Osteocyte (in vitro differentiated cells): ENCODE measurements at regions not wholly inside any gene's neighbourhood (a gene's known extent, or its start where the extent isn't known, plus 50 kb on each side); places are given as distances from the start of the nearest gene placed in this dataset.

Experiments used
- DNase-seq: peaks from one replicate; pipeline ENCODE4 v3.0.0; 2021; ENCODE audit warnings: mixed read lengths; ENCODE audit not compliant: unreplicated experiment; ENCODE audit errors: extremely low spot score
- H3K27ac Mint-ChIP-seq: one replicate; pipeline ENCODE4 v1.8.0; 2021; ENCODE audit warnings: mild to moderate bottlenecking, mixed read lengths; ENCODE audit not compliant: unreplicated experiment
- H3K27me3 Mint-ChIP-seq: one replicate; pipeline ENCODE4 v1.8.0; 2021; ENCODE audit warnings: mixed read lengths; ENCODE audit not compliant: unreplicated experiment
- H3K36me3 Mint-ChIP-seq: one replicate; pipeline ENCODE4 v1.8.0; 2021; ENCODE audit warnings: mixed read lengths; ENCODE audit not compliant: unreplicated experiment
- H3K4me1 Mint-ChIP-seq: one replicate; pipeline ENCODE4 v1.8.0; 2021; ENCODE audit warnings: mixed read lengths; ENCODE audit not compliant: unreplicated experiment
- H3K4me3 Mint-ChIP-seq: one replicate; pipeline ENCODE4 v1.8.0; 2021; ENCODE audit warnings: mild to moderate bottlenecking, moderate library complexity, mixed read lengths; ENCODE audit not compliant: unreplicated experiment
- H3K9me3 Mint-ChIP-seq: one replicate; pipeline ENCODE4 v1.8.0; 2021; ENCODE audit warnings: mixed read lengths; ENCODE audit not compliant: unreplicated experiment
- CTCF ChIP-seq: fragments of 200-600 bp; sonication (generic); IDR thresholded peaks from 2 replicates; pipeline ENCODE4 v1.5.0; 2021; ENCODE audit warnings: antibody characterized with exemption, mild to moderate bottlenecking, moderate library complexity

GRCh38 chr5:52607227-52607824, 180.4 kb upstream of the ITGA1 start:
- TF ChIP-seq CTCF = no peak
- Mint-ChIP-seq H3K36me3 (no peaks in the 10 kb centered on the region), H3K4me3 (no peak overlapping the region), H3K9me3 (no peaks in the 10 kb centered on the region), H3K27me3 (peaks cover 48% of the 10 kb centered on the region), H3K4me1 (peaks cover 7% of the 10 kb centered on the region), H3K27ac (no peak overlapping the region)
- no peak for DNase-seq

- no peak for DNase-seq
- H3K4me3 Mint-ChIP-seq = no peak overlapping the region
- no peaks in the 10 kb centered on the region for H3K4me1 Mint-ChIP-seq
- H3K27ac Mint-ChIP-seq = no peak overlapping the region
- TF ChIP-seq CTCF = no peak
- no peaks in the 10 kb centered on the region for H3K36me3 Mint-ChIP-seq
- no peaks in the 10 kb centered on the region for H3K9me3 Mint-ChIP-seq
- peaks cover 39% of the 10 kb centered on the region for H3K27me3 Mint-ChIP-seq
Observed at GRCh38 chr5:52620315-52620714, 167.4 kb upstream of the ITGA1 start.

GRCh38 chr5:52623291-52623690, 164.4 kb upstream of the ITGA1 start:
- H3K36me3 Mint-ChIP-seq = no peaks in the 10 kb centered on the region
- DNase-seq = no peak
- TF ChIP-seq CTCF = no peak
- H3K4me1 Mint-ChIP-seq = no peaks in the 10 kb centered on the region
- peaks cover 58% of the 10 kb centered on the region for H3K27me3 Mint-ChIP-seq
- no peak overlapping the region for H3K4me3 Mint-ChIP-seq
- H3K27ac Mint-ChIP-seq = no peak overlapping the region
- H3K9me3 Mint-ChIP-seq = no peaks in the 10 kb centered on the region

- Mint-ChIP-seq H3K4me1 (no peaks in the 10 kb centered on the region), H3K27me3 (peaks cover 56% of the 10 kb centered on the region), H3K36me3 (no peaks in the 10 kb centered on the region), H3K27ac (no peak overlapping the region), H3K9me3 (no peaks in the 10 kb centered on the region), H3K4me3 (no peak overlapping the region)
- DNase-seq = no peak
- no peak for TF ChIP-seq CTCF
Observed at GRCh38 chr5:52624291-52624690, 163.4 kb upstream of the ITGA1 start.

- Mint-ChIP-seq H3K9me3 (no peaks in the 10 kb centered on the region), H3K36me3 (no peaks in the 10 kb centered on the region), H3K4me3 (no peak overlapping the region), H3K4me1 (no peaks in the 10 kb centered on the region), H3K27ac (no peak overlapping the region), H3K27me3 (peaks cover 55% of the 10 kb centered on the region)
- no peak for TF ChIP-seq CTCF
- no peak for DNase-seq
Observed at GRCh38 chr5:52626312-52626711, 161.4 kb upstream of the ITGA1 start.
